A673 (cell line): ENCODE measurements at regions not wholly inside any gene's neighbourhood (a gene's known extent, or its start where the extent isn't known, plus 50 kb on each side); places are given as distances from the start of the nearest gene placed in this dataset.

Experiments
- BruUV-seq: library from RNA; stranded (reverse); fragments of 400-500 nt; replicated peaks from 2 replicates; lab custom pipeline; 2021; lab: Mats Ljungman, UMichigan
- CTCF ChIA-PET: fragments of 300-600 bp; sonication (Branson Sonifier 250); formaldehyde crosslinking; loops from one replicate; lab custom pipeline; 2022; ENCODE audit warnings: antibody characterized with exemption; lab: Charles Lee
- POLR2A ChIA-PET: fragments of 300-600 bp; sonication (Branson Sonifier 250); formaldehyde crosslinking; loops from one replicate; lab custom pipeline; 2022; ENCODE audit warnings: antibody characterized with exemption; ENCODE audit not compliant: low non-redundant PET; lab: Charles Lee
- DNase-seq: peaks from one replicate; pipeline ENCODE4 v3.0.0-alpha.2; 2015; ENCODE audit warnings: low spot score
- H3K27ac ChIP-seq: fragments of 200-600 bp; sonication (generic); 2 replicates; pipeline ENCODE4 v1.5.1; 2016; ENCODE audit warnings: mixed run types, low read depth, mild to moderate bottlenecking, mixed read lengths, antibody characterized with exemption, low read length; ENCODE audit not compliant: poor library complexity, severe bottlenecking
- H3K27me3 ChIP-seq: fragments of 200-600 bp; sonication (generic); replicated peaks from 2 replicates; pipeline ENCODE4 v1.6.1; 2017; ENCODE audit warnings: mixed run types, low read depth, mild to moderate bottlenecking, mixed read lengths, antibody characterized with exemption, low read length; ENCODE audit not compliant: insufficient read depth, poor library complexity
- H3K36me3 ChIP-seq: fragments of 200-600 bp; sonication (generic); 2 replicates; pipeline ENCODE4 v1.6.1; 2016; ENCODE audit warnings: mixed run types, mild to moderate bottlenecking, mixed read lengths, antibody characterized with exemption, low read length; ENCODE audit not compliant: insufficient read depth, poor library complexity, severe bottlenecking
- H3K4me1 ChIP-seq: fragments of 200-600 bp; sonication (generic); 2 replicates; pipeline ENCODE4 v1.6.1; 2017; ENCODE audit warnings: mixed run types, mild to moderate bottlenecking, mixed read lengths, antibody characterized with exemption, low read length; ENCODE audit not compliant: insufficient read depth, poor library complexity, severe bottlenecking
- H3K4me3 ChIP-seq: fragments of 200-600 bp; sonication (generic); 2 replicates; pipeline ENCODE4 v1.5.1; 2016; ENCODE audit warnings: low read depth, mixed run types, mild to moderate bottlenecking, mixed read lengths, low read length; ENCODE audit not compliant: poor library complexity, severe bottlenecking
- H3K9me3 ChIP-seq: fragments of 200-600 bp; sonication (generic); 2 replicates; pipeline ENCODE4 v1.6.1; 2016; ENCODE audit warnings: mixed run types, low read depth, mild to moderate bottlenecking, mixed read lengths, antibody characterized with exemption, low read length; ENCODE audit not compliant: poor library complexity, severe bottlenecking
- CTCF ChIP-seq: fragments of 300-800, 200-600 bp; sonication (generic); conservative IDR thresholded peaks from 2 replicates; pipeline ENCODE4 v1.5.1; 2017; ENCODE audit warnings: low read depth, mild to moderate bottlenecking, antibody characterized with exemption, low read length, moderate library complexity, mixed read lengths
- EZH2 ChIP-seq: fragments of 200-600 bp; sonication (generic); IDR thresholded peaks from 2 replicates; pipeline ENCODE4 v1.6.1; 2017; ENCODE audit warnings: borderline replicate concordance, low read depth, mild to moderate bottlenecking, mixed read lengths, antibody characterized with exemption, low read length; ENCODE audit not compliant: poor library complexity, severe bottlenecking
- intact Hi-C: fragments of 100-400 bp; cut with micrococcal nuclease; formaldehyde crosslinking; loops from one replicate; pipeline ENCODE4 v1.10.0; 2022; ENCODE audit not compliant: unreplicated experiment

- Histone ChIP-seq H3K27me3 (no peaks in the 10 kb centered on the region), H3K4me1 (no peaks in the 10 kb centered on the region), H3K36me3 (no peaks in the 10 kb centered on the region), H3K9me3 (no peaks in the 10 kb centered on the region), H3K27ac (no peak overlapping the region), H3K4me3 (no peak overlapping the region)
- TF ChIP-seq EZH2 (no peak), CTCF (no peak)
- CTCF ChIA-PET = no interaction called here
- DNase-seq = no peak
- POLR2A ChIA-PET = no interaction called here
- BruUV-seq = no TSS peak
- intact Hi-C loops = no loop called here
Measured at GRCh38 chr5:65087154-65087553, 318.4 kb downstream of the CWC27 start.

- intact Hi-C loops = no loop called here
Measured at GRCh38 chr5:65094279-65094678, 325.5 kb downstream of the CWC27 start.

GRCh38 chr5:65098393-65098792 lies 329.7 kb downstream of the CWC27 start:
- TF ChIP-seq EZH2 (no peak), CTCF (no peak)
- Histone ChIP-seq H3K36me3 (no peaks in the 10 kb centered on the region), H3K27me3 (no peaks in the 10 kb centered on the region), H3K27ac (no peak overlapping the region), H3K4me1 (peaks cover 3% of the 10 kb centered on the region), H3K9me3 (no peaks in the 10 kb centered on the region), H3K4me3 (no peak overlapping the region)
- DNase-seq = no peak
- ChIA-PET POLR2A (no interaction called here), CTCF (no interaction called here)
- BruUV-seq = no TSS peak
- intact Hi-C loops = no loop called here

More at GRCh38 chr5:65094279-65094678, 325.5 kb downstream of the CWC27 start:
- POLR2A ChIA-PET = no interaction called here
- CTCF ChIA-PET = no interaction called here
- no peaks in the 10 kb centered on the region for H3K36me3 ChIP-seq
- no TSS peak for BruUV-seq
- no peak overlapping the region for H3K4me3 ChIP-seq
- H3K4me1 ChIP-seq = no peaks in the 10 kb centered on the region
- H3K9me3 ChIP-seq = no peaks in the 10 kb centered on the region
- DNase-seq = no peak
- H3K27me3 ChIP-seq = no peaks in the 10 kb centered on the region
- TF ChIP-seq CTCF (no peak), EZH2 (no peak)
- H3K27ac ChIP-seq = no peak overlapping the region
